GM12892 (cell line): ENCODE measurements at regions not wholly inside any gene's neighbourhood (a gene's known extent, or its start where the extent isn't known, plus 50 kb on each side); places are given as distances from the start of the nearest gene placed in this dataset.

Experiments
- POLR2AphosphoS5 ChIP-seq: IDR thresholded peaks from 2 replicates; pipeline ENCODE4 v1.6.1; 2011; ENCODE audit warnings: low read depth, low read length, control low read depth
- TAF1 ChIP-seq: IDR thresholded peaks from 2 replicates; pipeline ENCODE4 v1.6.1; 2011; ENCODE audit warnings: low read depth, mild to moderate bottlenecking, control low read depth, low read length, borderline replicate concordance

DNA sequence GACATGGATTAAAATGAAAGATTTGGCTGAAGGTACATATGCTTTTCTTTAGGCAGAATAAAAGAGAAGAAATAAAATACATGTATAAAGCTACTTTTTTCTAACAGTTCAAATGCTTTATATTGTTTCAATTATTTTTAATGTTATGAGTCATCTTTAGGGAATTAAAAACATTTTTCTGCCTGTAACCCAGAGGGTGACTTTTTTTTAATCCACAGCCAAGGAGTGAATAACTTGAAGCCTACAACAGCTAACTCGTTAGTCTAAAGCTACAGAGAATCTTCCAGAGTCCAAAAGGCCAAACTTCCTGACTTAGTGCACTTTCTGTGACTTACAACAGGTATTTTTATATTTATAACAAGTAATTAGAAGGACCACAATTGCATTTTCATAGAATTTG is 151.6 kb downstream of the SEC23A start:
- TF ChIP-seq POLR2AphosphoS5 (no peak), TAF1 (no peak)
